PFSK-1 (cell line): ENCODE measurements at regions not wholly inside any gene's neighbourhood (a gene's known extent, or its start where the extent isn't known, plus 50 kb on each side); places are given as distances from the start of the nearest gene placed in this dataset.

Source experiments
- FOXP2 ChIP-seq: optimal IDR thresholded peaks from 2 replicates; pipeline ENCODE3; 2011; ENCODE audit warnings: borderline replicate concordance, control low read depth, inconsistent platforms; ENCODE audit not compliant: insufficient read depth; ENCODE audit errors: extremely low read length, extremely low read depth
- POLR2AphosphoS5 ChIP-seq: IDR thresholded peaks from 2 replicates; pipeline ENCODE4 v1.6.1; 2012; ENCODE audit warnings: low read depth, mild to moderate bottlenecking, control low read depth, low read length, moderate library complexity
- SIN3A ChIP-seq: IDR thresholded peaks from 2 replicates; pipeline ENCODE4 v1.6.1; 2012; ENCODE audit warnings: mild to moderate bottlenecking, low read length, moderate library complexity, borderline replicate concordance; ENCODE audit not compliant: insufficient read depth
- TAF1 ChIP-seq: IDR thresholded peaks from 2 replicates; pipeline ENCODE4 v1.6.1; 2012; ENCODE audit warnings: low read length, control low read depth, borderline replicate concordance; ENCODE audit not compliant: insufficient read depth
- TF ChIP-seq, protein P1 (sequence below), 2 experiments: IDR thresholded peaks; 2 replicates each; pipeline versions ENCODE4 v1.6.1 to v1.8.0; 2011 to 2012; ENCODE audit warnings: low read depth in 2 of 2, low read length in 2 of 2, control low read depth in 1 of 2, inconsistent platforms in 1 of 2, mild to moderate bottlenecking in 1 of 2, moderate library complexity in 1 of 2; ENCODE audit not compliant: insufficient read depth in 1 of 2

DNA sequence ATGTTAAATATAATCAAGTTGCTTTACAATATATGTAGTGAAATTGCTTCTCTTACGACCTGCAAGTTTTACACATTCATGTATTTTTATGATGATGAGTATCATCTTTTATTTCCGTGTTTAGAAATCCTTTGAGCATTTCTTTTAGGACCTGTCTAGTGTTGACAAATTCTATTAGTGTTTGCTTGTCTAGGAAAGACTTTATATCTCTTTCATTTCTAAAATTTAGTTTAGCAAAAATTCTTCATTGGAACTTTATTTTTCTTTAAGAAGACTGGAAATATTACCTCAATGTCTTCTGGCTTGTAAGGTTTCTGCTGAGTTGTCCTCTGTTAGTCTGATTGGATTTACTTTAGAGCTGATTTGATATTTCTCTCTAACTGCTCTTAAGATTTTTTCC is 920.9 kb upstream of the CTNND2 start:
- TF ChIP-seq TAF1 (no peak), POLR2AphosphoS5 (no peak), FOXP2 (no peak), SIN3A (no peak)
- TF ChIP-seq, protein P1, sequence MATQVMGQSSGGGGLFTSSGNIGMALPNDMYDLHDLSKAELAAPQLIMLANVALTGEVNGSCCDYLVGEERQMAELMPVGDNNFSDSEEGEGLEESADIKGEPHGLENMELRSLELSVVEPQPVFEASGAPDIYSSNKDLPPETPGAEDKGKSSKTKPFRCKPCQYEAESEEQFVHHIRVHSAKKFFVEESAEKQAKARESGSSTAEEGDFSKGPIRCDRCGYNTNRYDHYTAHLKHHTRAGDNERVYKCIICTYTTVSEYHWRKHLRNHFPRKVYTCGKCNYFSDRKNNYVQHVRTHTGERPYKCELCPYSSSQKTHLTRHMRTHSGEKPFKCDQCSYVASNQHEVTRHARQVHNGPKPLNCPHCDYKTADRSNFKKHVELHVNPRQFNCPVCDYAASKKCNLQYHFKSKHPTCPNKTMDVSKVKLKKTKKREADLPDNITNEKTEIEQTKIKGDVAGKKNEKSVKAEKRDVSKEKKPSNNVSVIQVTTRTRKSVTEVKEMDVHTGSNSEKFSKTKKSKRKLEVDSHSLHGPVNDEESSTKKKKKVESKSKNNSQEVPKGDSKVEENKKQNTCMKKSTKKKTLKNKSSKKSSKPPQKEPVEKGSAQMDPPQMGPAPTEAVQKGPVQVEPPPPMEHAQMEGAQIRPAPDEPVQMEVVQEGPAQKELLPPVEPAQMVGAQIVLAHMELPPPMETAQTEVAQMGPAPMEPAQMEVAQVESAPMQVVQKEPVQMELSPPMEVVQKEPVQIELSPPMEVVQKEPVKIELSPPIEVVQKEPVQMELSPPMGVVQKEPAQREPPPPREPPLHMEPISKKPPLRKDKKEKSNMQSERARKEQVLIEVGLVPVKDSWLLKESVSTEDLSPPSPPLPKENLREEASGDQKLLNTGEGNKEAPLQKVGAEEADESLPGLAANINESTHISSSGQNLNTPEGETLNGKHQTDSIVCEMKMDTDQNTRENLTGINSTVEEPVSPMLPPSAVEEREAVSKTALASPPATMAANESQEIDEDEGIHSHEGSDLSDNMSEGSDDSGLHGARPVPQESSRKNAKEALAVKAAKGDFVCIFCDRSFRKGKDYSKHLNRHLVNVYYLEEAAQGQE (IDR thresholded peaks at IDR 0.05; ENCODE audit: insufficient read depth in 1 of 2, low read depth in 2 of 2, low read length in 2 of 2): no peak
